GM12878 (cell line): ENCODE measurements at regions not wholly inside any gene's neighbourhood (a gene's known extent, or its start where the extent isn't known, plus 50 kb on each side); places are given as distances from the start of the nearest gene placed in this dataset.

ENCODE experiments used
- ATAC-seq: fragments of 200-7000 bp; cut with Tn5 transposase; 3 replicates; pipeline ENCODE4 v1.9.1; 2020; ENCODE audit warnings: mild to moderate bottlenecking, moderate library complexity
- BruUV-seq: library from RNA; stranded (reverse); fragments of 400-500 nt; replicated peaks from 2 replicates; lab custom pipeline; 2021; lab: Mats Ljungman, UMichigan
- CTCF ChIA-PET: fragments of 300-600 bp; sonication (Branson Sonifier 250); formaldehyde crosslinking; extraction: SDS; loops from one replicate; lab custom pipeline; 2021; ENCODE audit warnings: inconsistent platforms; lab: Yijun Ruan, JAX
- POLR2A ChIA-PET: fragments of 350-600 bp; formaldehyde crosslinking; extraction: SDS; loops from one replicate; lab custom pipeline; 2021; ENCODE audit warnings: inconsistent platforms; lab: Charles Lee
- RAD21 ChIA-PET: fragments of 300-600 bp; sonication (Branson Sonifier 250); formaldehyde crosslinking; loops from one replicate; lab custom pipeline; 2023; ENCODE audit warnings: antibody characterized with exemption; ENCODE audit not compliant: unreplicated experiment; lab: Charles Lee
- SMC1A ChIA-PET: fragments of 300-600 bp; sonication (Branson Sonifier 250); formaldehyde crosslinking; loops from one replicate; lab custom pipeline; 2023; ENCODE audit not compliant: unreplicated experiment, uncharacterized antibody; lab: Charles Lee
- DNase-seq: peaks from one replicate; pipeline ENCODE4 v3.0.0-alpha.2; 2011; ENCODE audit warnings: low read depth, low spot score
- FAIRE-seq: peaks from 3 replicates; lab custom pipeline; 2011; peaks lifted over from hg19 to GRCh38; lab: Jason Lieb, UNC
- H2AFZ ChIP-seq: 2 replicates; pipeline ENCODE4 v1.6.0; 2011; ENCODE audit warnings: low read depth, low read length, control low read depth; ENCODE audit not compliant: control insufficient read depth
- H3K27ac ChIP-seq: 2 replicates; pipeline ENCODE4 v1.5.1; 2011; ENCODE audit warnings: control low read depth; ENCODE audit not compliant: control insufficient read depth, insufficient read depth
- H3K27me3 ChIP-seq, 2 experiments: replicated peaks in 1 of 2; 2 replicates each; pipeline versions ENCODE4 v1.6.0 to v1.6.1; 2011; ENCODE audit warnings: low read length in 1 of 2; ENCODE audit not compliant: control insufficient read depth in 2 of 2, insufficient read depth in 2 of 2
- H3K36me3 ChIP-seq, 2 experiments: 2 replicates each; pipeline ENCODE4 v1.5.1; 2011; ENCODE audit warnings: low read length in 1 of 2; ENCODE audit not compliant: control insufficient read depth in 2 of 2, insufficient read depth in 2 of 2
- H3K4me1 ChIP-seq: 2 replicates; pipeline ENCODE4 v1.6.1; 2011; ENCODE audit warnings: mild to moderate bottlenecking, low read length, moderate library complexity, mixed read lengths; ENCODE audit not compliant: control insufficient read depth, insufficient read depth
- H3K4me2 ChIP-seq: 2 replicates; pipeline ENCODE4 v1.6.0; 2011; ENCODE audit warnings: control low read depth; ENCODE audit not compliant: control insufficient read depth, insufficient read depth
- H3K4me3 ChIP-seq: fragments of 200-600 bp; sonication (generic); 2 replicates; pipeline ENCODE4 v1.5.1; 2016
- H3K79me2 ChIP-seq: 2 replicates; pipeline ENCODE4 v1.6.0; 2011; ENCODE audit warnings: low read length; ENCODE audit not compliant: control insufficient read depth, insufficient read depth
- H3K9ac ChIP-seq: 2 replicates; pipeline ENCODE4 v1.8.0; 2011; ENCODE audit warnings: low read length, control low read depth, mixed read lengths; ENCODE audit not compliant: control insufficient read depth, insufficient read depth
- H3K9me3 ChIP-seq: replicated peaks from 3 replicates; pipeline ENCODE4 v1.5.1; 2011; ENCODE audit warnings: mild to moderate bottlenecking, low read length; ENCODE audit not compliant: control insufficient read depth, insufficient read depth
- H4K20me1 ChIP-seq: 2 replicates; pipeline ENCODE4 v1.6.0; 2011; ENCODE audit not compliant: control insufficient read depth, insufficient read depth
- CBFB ChIP-seq: IDR thresholded peaks from 2 replicates; pipeline ENCODE4 v1.6.1; 2016; ENCODE audit warnings: antibody characterized with exemption, low read depth
- CEBPZ ChIP-seq: fragments of 150-350 bp; IDR thresholded peaks from 2 replicates; pipeline ENCODE4 v1.6.1; 2016; ENCODE audit warnings: low read depth, low read length
- CREB1 ChIP-seq: IDR thresholded peaks from 2 replicates; pipeline ENCODE4 v1.6.1; 2012; ENCODE audit warnings: low read depth, mild to moderate bottlenecking, inconsistent platforms
- E2F8 ChIP-seq: fragments of 450-650 bp; IDR thresholded peaks from 2 replicates; pipeline ENCODE4 v1.6.1; 2018; ENCODE audit warnings: mild to moderate bottlenecking, low read depth, moderate library complexity; ENCODE audit not compliant: partially characterized antibody
- FOXK2 ChIP-seq: fragments of 450-650 bp; IDR thresholded peaks from 2 replicates; pipeline ENCODE4 v1.6.1; 2017; ENCODE audit warnings: mild to moderate bottlenecking, moderate library complexity
- FOXM1 ChIP-seq: IDR thresholded peaks from 2 replicates; pipeline ENCODE4 v1.6.1; 2012; ENCODE audit warnings: low read depth, mild to moderate bottlenecking, inconsistent platforms, low read length, moderate library complexity
- HDGF ChIP-seq: fragments of 450-650 bp; IDR thresholded peaks from 2 replicates; pipeline ENCODE4 v1.6.1; 2016; ENCODE audit warnings: antibody characterized with exemption
- IRF5 ChIP-seq: fragments of 450-650 bp; IDR thresholded peaks from 2 replicates; pipeline ENCODE4 v1.6.1; 2017; ENCODE audit warnings: borderline replicate concordance
- MYC ChIP-seq: IDR thresholded peaks from 2 replicates; pipeline ENCODE4 v1.6.1; 2011; ENCODE audit warnings: mild to moderate bottlenecking, low read length, moderate library complexity, inconsistent platforms; ENCODE audit not compliant: insufficient read depth, insufficient replicate concordance, insufficient read length, severe bottlenecking
- RB1 ChIP-seq: fragments of 450-650 bp; formaldehyde crosslinking; IDR thresholded peaks from 2 replicates; pipeline ENCODE4 v1.6.1; 2017; ENCODE audit warnings: mild to moderate bottlenecking, borderline replicate concordance
- RELA ChIP-seq: fragments of 450-650 bp; IDR thresholded peaks from 2 replicates; pipeline ENCODE4 v1.8.0; 2014; ENCODE audit warnings: borderline replicate concordance; ENCODE audit not compliant: partially characterized antibody
- STAT1 ChIP-seq: fragments of 450-650 bp; conservative IDR thresholded peaks from 2 replicates; pipeline ENCODE4 v1.6.1; 2014; ENCODE audit warnings: antibody characterized with exemption, mild to moderate bottlenecking
- TARDBP ChIP-seq: IDR thresholded peaks from 2 replicates; pipeline ENCODE4 v1.6.1; 2016; ENCODE audit warnings: borderline replicate concordance
- YBX1 ChIP-seq: fragments of 450-650 bp; IDR thresholded peaks from 2 replicates; pipeline ENCODE4 v1.6.1; 2016; ENCODE audit warnings: antibody characterized with exemption
- ZBTB33 ChIP-seq: fragments of 450-650 bp; IDR thresholded peaks from 2 replicates; pipeline ENCODE4 v1.6.1; 2017; ENCODE audit warnings: mild to moderate bottlenecking
- WGBS: methylation state at CpG from one replicate; pipeline ENCODE4 v1.1.6; 2016; ENCODE audit warnings: low lambda C conversion rate; ENCODE audit not compliant: insufficient replicate concordance, insufficient coverage; ENCODE audit errors: missing lambda C conversion rate; 5-methylcytosine and 5-hydroxymethylcytosine counted together
- in situ Hi-C: fragments of 300-500 bp; cut with MboI; formaldehyde crosslinking; loops from 9 replicates; pipeline ENCODE4 v1.14.3; 2018; ENCODE audit warnings: mixed read lengths
- intact Hi-C: fragments of 100-400 bp; cut with micrococcal nuclease; formaldehyde crosslinking; loops from one replicate; pipeline ENCODE4 v1.14.2; 2022; ENCODE audit not compliant: unreplicated experiment
- TF ChIP-seq, protein P1 (sequence below): IDR thresholded peaks from 2 replicates; pipeline ENCODE4 v1.6.1; 2012; ENCODE audit warnings: low read depth, low read length, improper control_type of control experiment

DNA sequence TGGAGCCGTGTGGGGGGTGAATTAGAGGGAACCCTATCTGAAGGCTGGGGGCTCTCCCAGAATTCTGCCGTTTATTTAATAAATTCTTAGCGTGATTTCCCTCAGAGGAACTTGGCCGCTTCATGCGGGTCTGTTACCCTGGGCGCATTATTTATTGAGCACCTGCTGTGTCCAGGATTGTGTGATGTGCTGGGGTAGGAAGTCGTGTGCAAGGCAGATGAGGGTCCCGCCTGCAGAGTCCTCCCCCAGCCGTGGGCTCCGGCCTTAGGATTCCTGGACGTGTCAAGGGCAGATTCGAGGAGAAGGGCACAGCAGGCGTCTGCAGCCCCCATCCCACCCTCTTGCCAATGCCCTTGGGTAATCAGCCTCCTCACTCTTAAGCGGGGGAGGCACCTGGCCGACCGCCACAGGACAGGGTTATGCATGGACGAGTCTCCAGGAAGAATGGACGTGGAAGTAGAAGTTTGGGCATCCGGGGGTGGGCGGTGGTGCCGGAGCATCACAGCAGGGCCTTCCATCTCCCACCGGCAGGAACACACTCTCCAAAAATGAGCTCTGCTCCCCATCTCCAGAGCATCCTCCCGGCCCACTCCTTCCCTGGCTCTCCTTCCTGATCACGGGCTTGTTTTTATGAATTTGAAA, 233.3 kb upstream of the C1orf174 start:
- Histone ChIP-seq H3K9me3 (no peaks in the 10 kb centered on the region; the same call in 2 of the 3 replicates), H3K4me3 (no peak overlapping the region), H3K9ac (no peak overlapping the region), H3K27me3 (no peaks in the 10 kb centered on the region), H3K27ac (no peak overlapping the region), H3K4me2 (no peak overlapping the region), H4K20me1 (no peaks in the 10 kb centered on the region), H2AFZ (no peak overlapping the region), H3K79me2 (no peaks in the 10 kb centered on the region), H3K4me1 (no peaks in the 10 kb centered on the region), H3K36me3 (no peaks in the 10 kb centered on the region)
- FAIRE-seq: no peak
- DNase-seq: no peak
- ChIA-PET RAD21 (no interaction called here), CTCF (no interaction called here), POLR2A (no interaction called here), SMC1A (no interaction called here)
- no peak for ATAC-seq
- WGBS: 44% methylated on average over 24 of the region's 24 CpGs
- in situ Hi-C loops: no loop called here
- BruUV-seq: no TSS peak
- intact Hi-C loops: no loop called here
- TF ChIP-seq STAT1 (no peak), RELA (no peak), E2F8 (no peak), CREB1 (no peak), YBX1 (no peak), FOXM1 (no peak), ZBTB33 (no peak), TARDBP (no peak), HDGF (no peak), IRF5 (no peak), MYC (no peak), FOXK2 (no peak), CEBPZ (no peak), CBFB (no peak), RB1 (no peak)
- TF ChIP-seq, protein P1, sequence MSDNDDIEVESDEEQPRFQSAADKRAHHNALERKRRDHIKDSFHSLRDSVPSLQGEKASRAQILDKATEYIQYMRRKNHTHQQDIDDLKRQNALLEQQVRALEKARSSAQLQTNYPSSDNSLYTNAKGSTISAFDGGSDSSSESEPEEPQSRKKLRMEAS: no peak
